ENCODE measurements at regions not wholly inside any gene's neighbourhood (a gene's known extent, or its start where the extent isn't known, plus 50 kb on each side); places are given as distances from the start of the nearest gene placed in this dataset.

- no peak for TF ChIP-seq CTCF (IDR thresholded peaks at IDR 0.05; ENCODE audit: extremely low read depth, low read depth, low read length)
- no peak overlapping the region for H3K4me2 ChIP-seq (ENCODE audit: insufficient read depth, low read length)
- H3K27me3 ChIP-seq (ENCODE audit: insufficient read depth, low read length) = no peaks in the 10 kb centered on the region
These were observed 264.1 kb upstream of the SPRY2 start for GRCh38 chr13:80605011-80605410.

GRCh38 chr13:80604098-80604497, 263.2 kb upstream of the SPRY2 start:
- no peak overlapping the region for H3K4me3 ChIP-seq (ENCODE audit: insufficient read depth, low read length)
- no peaks in the 10 kb centered on the region for H3K79me2 ChIP-seq (ENCODE audit: insufficient read depth, low read length)
- H3K9me3 ChIP-seq (ENCODE audit: low read depth, low read length) = no peaks in the 10 kb centered on the region
- TF ChIP-seq CTCF (IDR thresholded peaks at IDR 0.05; ENCODE audit: extremely low read depth, low read depth, low read length) = no peak
- H3K27ac ChIP-seq (ENCODE audit: low read depth, low read length) = no peak overlapping the region
- H3K36me3 ChIP-seq (ENCODE audit: insufficient read depth, low read length) = no peaks in the 10 kb centered on the region
- H4K20me1 ChIP-seq (ENCODE audit: insufficient read depth, low read length) = no peaks in the 10 kb centered on the region
- DNase-seq (ENCODE audit: insufficient read length, low spot score, missing footprints) = no peak
- H3K4me2 ChIP-seq (ENCODE audit: insufficient read depth, low read length) = no peak overlapping the region
- no peaks in the 10 kb centered on the region for H3K4me1 ChIP-seq (ENCODE audit: insufficient read depth, low read length)
- no peaks in the 10 kb centered on the region for H3K27me3 ChIP-seq (ENCODE audit: insufficient read depth, low read length)
- H2AFZ ChIP-seq (ENCODE audit: low read length) = no peak overlapping the region

More at GRCh38 chr13:80605011-80605410, 264.1 kb upstream of the SPRY2 start:
- Histone ChIP-seq H2AFZ (ENCODE audit: low read length) (no peak overlapping the region), H3K27ac (ENCODE audit: low read depth, low read length) (no peak overlapping the region), H3K9me3 (ENCODE audit: low read depth, low read length) (no peaks in the 10 kb centered on the region), H3K36me3 (ENCODE audit: insufficient read depth, low read length) (no peaks in the 10 kb centered on the region), H4K20me1 (ENCODE audit: insufficient read depth, low read length) (no peaks in the 10 kb centered on the region), H3K4me3 (ENCODE audit: insufficient read depth, low read length) (no peak overlapping the region), H3K79me2 (ENCODE audit: insufficient read depth, low read length) (no peaks in the 10 kb centered on the region), H3K4me1 (ENCODE audit: insufficient read depth, low read length) (no peaks in the 10 kb centered on the region)
- no peak for DNase-seq (ENCODE audit: insufficient read length, low spot score, missing footprints)

GRCh38 chr13:80603351-80603750, 262.4 kb upstream of the SPRY2 start:
- no peaks in the 10 kb centered on the region for H3K4me1 ChIP-seq (ENCODE audit: insufficient read depth, low read length)
- no peak overlapping the region for H3K27ac ChIP-seq (ENCODE audit: low read depth, low read length)
- H2AFZ ChIP-seq (ENCODE audit: low read length) = no peak overlapping the region
- H3K4me2 ChIP-seq (ENCODE audit: insufficient read depth, low read length) = no peak overlapping the region
- H3K36me3 ChIP-seq (ENCODE audit: insufficient read depth, low read length) = no peaks in the 10 kb centered on the region
- TF ChIP-seq CTCF (IDR thresholded peaks at IDR 0.05; ENCODE audit: extremely low read depth, low read depth, low read length) = no peak
- no peaks in the 10 kb centered on the region for H3K79me2 ChIP-seq (ENCODE audit: insufficient read depth, low read length)
- H3K4me3 ChIP-seq (ENCODE audit: insufficient read depth, low read length) = no peak overlapping the region
- DNase-seq (ENCODE audit: insufficient read length, low spot score, missing footprints) = no peak
- H4K20me1 ChIP-seq (ENCODE audit: insufficient read depth, low read length) = no peaks in the 10 kb centered on the region
- no peaks in the 10 kb centered on the region for H3K9me3 ChIP-seq (ENCODE audit: low read depth, low read length)
- H3K27me3 ChIP-seq (ENCODE audit: insufficient read depth, low read length) = no peaks in the 10 kb centered on the region

GRCh38 chr13:80599765-80600164, 258.8 kb upstream of the SPRY2 start:
- no peak overlapping the region for H3K27ac ChIP-seq (ENCODE audit: low read depth, low read length)
- no peaks in the 10 kb centered on the region for H3K36me3 ChIP-seq (ENCODE audit: insufficient read depth, low read length)
- H3K27me3 ChIP-seq (ENCODE audit: insufficient read depth, low read length) = no peaks in the 10 kb centered on the region
- H3K79me2 ChIP-seq (ENCODE audit: insufficient read depth, low read length) = no peaks in the 10 kb centered on the region
- no peaks in the 10 kb centered on the region for H3K9me3 ChIP-seq (ENCODE audit: low read depth, low read length)
- DNase-seq (ENCODE audit: insufficient read length, low spot score, missing footprints) = no peak
- no peak for TF ChIP-seq CTCF (IDR thresholded peaks at IDR 0.05; ENCODE audit: extremely low read depth, low read depth, low read length)
- H3K4me1 ChIP-seq (ENCODE audit: insufficient read depth, low read length) = no peaks in the 10 kb centered on the region
- no peak overlapping the region for H3K4me3 ChIP-seq (ENCODE audit: insufficient read depth, low read length)
- H2AFZ ChIP-seq (ENCODE audit: low read length) = no peak overlapping the region
- H3K4me2 ChIP-seq (ENCODE audit: insufficient read depth, low read length) = no peak overlapping the region
- H4K20me1 ChIP-seq (ENCODE audit: insufficient read depth, low read length) = no peaks in the 10 kb centered on the region

Data from osteoblast (primary cell).